ENCODE measurements at regions not wholly inside any gene's neighbourhood (a gene's known extent, or its start where the extent isn't known, plus 50 kb on each side); places are given as distances from the start of the nearest gene placed in this dataset.

DNA sequence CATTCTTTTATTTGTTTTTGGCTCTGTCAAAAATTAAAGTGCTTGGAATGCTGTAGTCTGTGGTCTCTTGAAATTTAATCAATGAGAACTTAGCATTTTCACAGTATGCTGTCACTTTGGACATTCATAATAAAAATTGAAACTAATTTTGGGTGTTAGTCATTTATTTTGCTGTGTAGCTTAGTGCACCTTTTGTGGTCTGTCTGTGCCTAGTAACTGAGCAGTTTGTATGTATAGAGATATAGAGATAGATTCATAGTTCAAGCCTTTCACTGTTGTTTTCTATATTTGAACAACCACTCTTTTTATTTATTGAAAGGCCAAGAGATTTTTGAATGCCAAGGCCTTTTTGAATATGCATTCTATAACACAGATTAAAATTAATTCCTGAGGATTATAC lies 86.4 kb upstream of the TIAM2 start:
- TF ChIP-seq, protein P1, sequence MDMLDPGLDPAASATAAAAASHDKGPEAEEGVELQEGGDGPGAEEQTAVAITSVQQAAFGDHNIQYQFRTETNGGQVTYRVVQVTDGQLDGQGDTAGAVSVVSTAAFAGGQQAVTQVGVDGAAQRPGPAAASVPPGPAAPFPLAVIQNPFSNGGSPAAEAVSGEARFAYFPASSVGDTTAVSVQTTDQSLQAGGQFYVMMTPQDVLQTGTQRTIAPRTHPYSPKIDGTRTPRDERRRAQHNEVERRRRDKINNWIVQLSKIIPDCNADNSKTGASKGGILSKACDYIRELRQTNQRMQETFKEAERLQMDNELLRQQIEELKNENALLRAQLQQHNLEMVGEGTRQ (IDR thresholded peaks at IDR 0.05; ENCODE audit: borderline replicate concordance, low read depth, low read length), result no peak
- TF ChIP-seq, protein P2, sequence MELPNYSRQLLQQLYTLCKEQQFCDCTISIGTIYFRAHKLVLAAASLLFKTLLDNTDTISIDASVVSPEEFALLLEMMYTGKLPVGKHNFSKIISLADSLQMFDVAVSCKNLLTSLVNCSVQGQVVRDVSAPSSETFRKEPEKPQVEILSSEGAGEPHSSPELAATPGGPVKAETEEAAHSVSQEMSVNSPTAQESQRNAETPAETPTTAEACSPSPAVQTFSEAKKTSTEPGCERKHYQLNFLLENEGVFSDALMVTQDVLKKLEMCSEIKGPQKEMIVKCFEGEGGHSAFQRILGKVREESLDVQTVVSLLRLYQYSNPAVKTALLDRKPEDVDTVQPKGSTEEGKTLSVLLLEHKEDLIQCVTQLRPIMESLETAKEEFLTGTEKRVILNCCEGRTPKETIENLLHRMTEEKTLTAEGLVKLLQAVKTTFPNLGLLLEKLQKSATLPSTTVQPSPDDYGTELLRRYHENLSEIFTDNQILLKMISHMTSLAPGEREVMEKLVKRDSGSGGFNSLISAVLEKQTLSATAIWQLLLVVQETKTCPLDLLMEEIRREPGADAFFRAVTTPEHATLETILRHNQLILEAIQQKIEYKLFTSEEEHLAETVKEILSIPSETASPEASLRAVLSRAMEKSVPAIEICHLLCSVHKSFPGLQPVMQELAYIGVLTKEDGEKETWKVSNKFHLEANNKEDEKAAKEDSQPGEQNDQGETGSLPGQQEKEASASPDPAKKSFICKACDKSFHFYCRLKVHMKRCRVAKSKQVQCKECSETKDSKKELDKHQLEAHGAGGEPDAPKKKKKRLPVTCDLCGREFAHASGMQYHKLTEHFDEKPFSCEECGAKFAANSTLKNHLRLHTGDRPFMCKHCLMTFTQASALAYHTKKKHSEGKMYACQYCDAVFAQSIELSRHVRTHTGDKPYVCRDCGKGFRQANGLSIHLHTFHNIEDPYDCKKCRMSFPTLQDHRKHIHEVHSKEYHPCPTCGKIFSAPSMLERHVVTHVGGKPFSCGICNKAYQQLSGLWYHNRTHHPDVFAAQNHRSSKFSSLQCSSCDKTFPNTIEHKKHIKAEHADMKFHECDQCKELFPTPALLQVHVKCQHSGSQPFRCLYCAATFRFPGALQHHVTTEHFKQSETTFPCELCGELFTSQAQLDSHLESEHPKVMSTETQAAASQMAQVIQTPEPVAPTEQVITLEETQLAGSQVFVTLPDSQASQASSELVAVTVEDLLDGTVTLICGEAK (IDR thresholded peaks at IDR 0.05; ENCODE audit: borderline replicate concordance), result no peak
- TF ChIP-seq, protein P3, sequence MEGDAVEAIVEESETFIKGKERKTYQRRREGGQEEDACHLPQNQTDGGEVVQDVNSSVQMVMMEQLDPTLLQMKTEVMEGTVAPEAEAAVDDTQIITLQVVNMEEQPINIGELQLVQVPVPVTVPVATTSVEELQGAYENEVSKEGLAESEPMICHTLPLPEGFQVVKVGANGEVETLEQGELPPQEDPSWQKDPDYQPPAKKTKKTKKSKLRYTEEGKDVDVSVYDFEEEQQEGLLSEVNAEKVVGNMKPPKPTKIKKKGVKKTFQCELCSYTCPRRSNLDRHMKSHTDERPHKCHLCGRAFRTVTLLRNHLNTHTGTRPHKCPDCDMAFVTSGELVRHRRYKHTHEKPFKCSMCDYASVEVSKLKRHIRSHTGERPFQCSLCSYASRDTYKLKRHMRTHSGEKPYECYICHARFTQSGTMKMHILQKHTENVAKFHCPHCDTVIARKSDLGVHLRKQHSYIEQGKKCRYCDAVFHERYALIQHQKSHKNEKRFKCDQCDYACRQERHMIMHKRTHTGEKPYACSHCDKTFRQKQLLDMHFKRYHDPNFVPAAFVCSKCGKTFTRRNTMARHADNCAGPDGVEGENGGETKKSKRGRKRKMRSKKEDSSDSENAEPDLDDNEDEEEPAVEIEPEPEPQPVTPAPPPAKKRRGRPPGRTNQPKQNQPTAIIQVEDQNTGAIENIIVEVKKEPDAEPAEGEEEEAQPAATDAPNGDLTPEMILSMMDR (IDR thresholded peaks at IDR 0.05 in 2 of 3, conservative IDR thresholded peaks at IDR 0.05 in 1 of 3; ENCODE audit: control insufficient read depth in 2 of 3, extremely low read depth in 1 of 3, insufficient read depth in 1 of 3, low read depth in 3 of 3, low read length in 3 of 3), result no peak
- TF ChIP-seq, protein P4, sequence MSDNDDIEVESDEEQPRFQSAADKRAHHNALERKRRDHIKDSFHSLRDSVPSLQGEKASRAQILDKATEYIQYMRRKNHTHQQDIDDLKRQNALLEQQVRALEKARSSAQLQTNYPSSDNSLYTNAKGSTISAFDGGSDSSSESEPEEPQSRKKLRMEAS (IDR thresholded peaks at IDR 0.05; ENCODE audit: low read depth, low read length), result no peak
- TF ChIP-seq CREM (IDR thresholded peaks at IDR 0.05; ENCODE audit: low read depth) (no peak), CREB1 (IDR thresholded peaks at IDR 0.05; ENCODE audit: low read depth) (no peak), NFYB (IDR thresholded peaks at IDR 0.05; ENCODE audit: insufficient read depth, low read depth, low read length) (no peak), CEBPB (IDR thresholded peaks at IDR 0.05; ENCODE audit: borderline replicate concordance in 1 of 2, low read depth in 2 of 2, low read length in 2 of 2) (no peak), BRCA1 (IDR thresholded peaks at IDR 0.05; ENCODE audit: low read depth, low read length) (no peak), CHD2 (IDR thresholded peaks at IDR 0.05; ENCODE audit: borderline replicate concordance, low read depth, low read length) (no peak), SREBF1 (IDR thresholded peaks at IDR 0.05; ENCODE audit: low read length) (no peak), POLR2A (IDR thresholded peaks at IDR 0.05; ENCODE audit: low read depth, low read length) (no peak)

All from GM12878 (cell line).